ENCODE measurements at regions not wholly inside any gene's neighbourhood (a gene's known extent, or its start where the extent isn't known, plus 50 kb on each side); places are given as distances from the start of the nearest gene placed in this dataset.
A peak's percentile ranks its signal among the peaks of the same experiment; 100 is the strongest.

DNA sequence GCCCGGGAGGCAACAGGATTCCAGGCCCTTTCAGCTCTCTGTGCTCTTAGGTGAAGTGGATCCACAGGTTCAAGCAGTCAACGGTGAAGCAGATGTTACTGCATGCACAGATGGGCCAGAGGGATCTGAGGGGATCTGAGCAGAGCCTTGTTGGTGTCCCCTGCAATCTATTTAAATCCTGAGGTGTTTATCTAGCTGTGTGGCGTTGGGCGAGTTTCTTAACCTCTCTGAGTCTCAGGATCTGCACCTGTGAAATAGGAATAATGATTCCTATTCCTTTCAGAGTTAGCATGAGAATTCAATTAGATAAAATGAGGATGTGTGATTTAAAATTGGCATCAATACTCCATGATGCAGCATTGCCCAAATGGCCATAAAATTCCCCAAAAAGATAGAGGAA lies 237.3 kb upstream of the CDH5 start:
- no peaks in the 10 kb centered on the region for H3K4me1 ChIP-seq
- no peaks in the 10 kb centered on the region for H3K36me3 ChIP-seq
- intact Hi-C loops (cut with DNase I; ENCODE audit: low total_unique reads): no loop called here
- 57 to 77% (median 73%) methylated on average over 4 of the region's 4 CpGs for WGBS, 5 donors
- no peak overlapping the region for H3K27ac ChIP-seq
- no peaks in the 10 kb centered on the region for H3K9me3 ChIP-seq
- H3K4me3 ChIP-seq: no peak overlapping the region
- TF ChIP-seq, protein P1, sequence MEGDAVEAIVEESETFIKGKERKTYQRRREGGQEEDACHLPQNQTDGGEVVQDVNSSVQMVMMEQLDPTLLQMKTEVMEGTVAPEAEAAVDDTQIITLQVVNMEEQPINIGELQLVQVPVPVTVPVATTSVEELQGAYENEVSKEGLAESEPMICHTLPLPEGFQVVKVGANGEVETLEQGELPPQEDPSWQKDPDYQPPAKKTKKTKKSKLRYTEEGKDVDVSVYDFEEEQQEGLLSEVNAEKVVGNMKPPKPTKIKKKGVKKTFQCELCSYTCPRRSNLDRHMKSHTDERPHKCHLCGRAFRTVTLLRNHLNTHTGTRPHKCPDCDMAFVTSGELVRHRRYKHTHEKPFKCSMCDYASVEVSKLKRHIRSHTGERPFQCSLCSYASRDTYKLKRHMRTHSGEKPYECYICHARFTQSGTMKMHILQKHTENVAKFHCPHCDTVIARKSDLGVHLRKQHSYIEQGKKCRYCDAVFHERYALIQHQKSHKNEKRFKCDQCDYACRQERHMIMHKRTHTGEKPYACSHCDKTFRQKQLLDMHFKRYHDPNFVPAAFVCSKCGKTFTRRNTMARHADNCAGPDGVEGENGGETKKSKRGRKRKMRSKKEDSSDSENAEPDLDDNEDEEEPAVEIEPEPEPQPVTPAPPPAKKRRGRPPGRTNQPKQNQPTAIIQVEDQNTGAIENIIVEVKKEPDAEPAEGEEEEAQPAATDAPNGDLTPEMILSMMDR (IDR thresholded peaks at IDR 0.05): no peak
- TF ChIP-seq POLR2A (IDR thresholded peaks at IDR 0.05): no peak
- no peak for TF ChIP-seq EP300 (IDR thresholded peaks at IDR 0.05)
- no peak for TF ChIP-seq POLR2AphosphoS5 (IDR thresholded peaks at IDR 0.05)
- H3K27me3 ChIP-seq: peaks cover 0 to 46% (median 6%) of the 10 kb centered on the region in 3 donors
- DNase-seq: no peak

DNA sequence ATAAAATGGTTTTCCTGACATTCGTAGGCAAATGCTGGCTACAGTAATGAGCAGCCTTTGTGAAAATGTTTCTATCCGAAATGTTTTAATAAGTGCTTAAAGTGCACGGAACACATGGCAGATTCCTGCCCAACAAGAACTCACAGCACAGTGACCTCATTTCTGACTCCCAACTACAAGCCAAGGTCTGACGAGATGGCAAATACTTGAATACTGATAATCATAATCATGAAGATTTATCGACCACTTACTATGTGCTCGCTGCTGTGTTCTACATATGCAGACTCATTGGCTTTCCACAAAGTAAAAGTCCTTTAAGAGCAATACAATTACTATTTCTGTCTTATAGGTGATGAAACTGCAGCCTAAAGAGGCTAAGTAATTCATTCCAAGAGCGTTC lies 238.1 kb upstream of the CDH5 start:
- Histone ChIP-seq H3K9me3 (no peaks in the 10 kb centered on the region), H3K27ac (no peak overlapping the region), H3K4me1 (no peaks in the 10 kb centered on the region), H3K27me3 (peaks cover 0 to 46% (median 6%) of the 10 kb centered on the region in 3 donors), H3K36me3 (no peaks in the 10 kb centered on the region), H3K4me3 (no peak overlapping the region)
- intact Hi-C loops (cut with DNase I; ENCODE audit: low total_unique reads): no loop called here
- TF ChIP-seq, protein P1 (IDR thresholded peaks at IDR 0.05): no peak
- TF ChIP-seq EP300 (IDR thresholded peaks at IDR 0.05) (no peak), POLR2A (IDR thresholded peaks at IDR 0.05) (no peak), POLR2AphosphoS5 (IDR thresholded peaks at IDR 0.05) (no peak)
- WGBS, 5 donors: 67 to 75% (median 70%) methylated on average over 7 of the region's 7 CpGs
- no peak for DNase-seq

DNA sequence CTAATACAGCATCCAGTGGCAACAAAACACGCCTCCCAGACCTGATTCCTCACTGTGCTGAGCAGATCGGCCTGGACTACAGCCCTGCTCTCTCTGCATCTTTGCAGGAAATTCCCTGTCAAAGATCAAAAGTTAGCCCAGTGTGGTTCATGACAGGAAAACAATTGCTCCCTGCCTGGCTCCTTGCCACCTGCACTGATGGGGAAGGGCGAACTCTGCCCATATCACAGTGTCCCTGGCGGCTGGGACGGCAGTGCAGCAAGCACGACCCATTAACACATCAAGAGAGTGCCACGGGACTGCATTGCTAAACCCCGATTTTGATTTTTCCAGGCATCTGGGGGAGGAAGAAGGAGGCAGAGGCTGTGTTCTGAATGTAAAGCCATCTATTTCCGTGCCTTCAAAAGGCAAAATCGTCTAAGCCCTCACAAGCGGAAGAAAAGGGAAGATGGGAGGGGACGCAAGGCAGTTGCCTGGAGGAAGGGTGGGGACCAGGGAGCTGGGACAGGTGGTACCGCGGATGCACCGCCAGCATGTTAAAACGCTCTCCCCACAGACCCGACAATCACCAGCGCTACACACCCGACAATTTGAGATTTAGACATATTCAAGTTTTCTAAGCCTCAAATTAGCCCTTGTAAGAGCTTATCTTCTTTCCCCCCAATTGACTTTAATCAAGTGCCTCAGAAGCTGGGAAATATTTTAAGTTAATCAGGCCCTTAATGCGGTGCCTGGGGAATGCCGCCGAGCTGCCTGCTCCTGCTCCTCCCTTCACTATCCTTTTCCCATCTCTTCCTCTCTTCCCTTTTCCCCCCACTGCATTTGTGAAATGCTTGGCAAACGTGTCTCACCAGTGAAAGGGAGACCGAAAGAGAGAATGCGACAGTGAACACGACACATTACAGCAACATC lies 238.8 kb upstream of the CDH5 start:
- H3K27ac ChIP-seq: no peak overlapping the region
- no peak overlapping the region for H3K4me3 ChIP-seq
- no peak for TF ChIP-seq POLR2AphosphoS5 (IDR thresholded peaks at IDR 0.05)
- H3K36me3 ChIP-seq: no peaks in the 10 kb centered on the region
- no peaks in the 10 kb centered on the region for H3K4me1 ChIP-seq
- H3K27me3 ChIP-seq: peaks cover 0 to 46% (median 6%) of the 10 kb centered on the region in 3 donors
- peak in 1 of 2 donors; percentile 67 for DNase-seq
- WGBS, 5 donors: 26 to 49% (median 40%) methylated on average over 26 of the region's 26 CpGs
- intact Hi-C loops (cut with DNase I; ENCODE audit: low total_unique reads): no loop called here
- H3K9me3 ChIP-seq: no peaks in the 10 kb centered on the region

DNA sequence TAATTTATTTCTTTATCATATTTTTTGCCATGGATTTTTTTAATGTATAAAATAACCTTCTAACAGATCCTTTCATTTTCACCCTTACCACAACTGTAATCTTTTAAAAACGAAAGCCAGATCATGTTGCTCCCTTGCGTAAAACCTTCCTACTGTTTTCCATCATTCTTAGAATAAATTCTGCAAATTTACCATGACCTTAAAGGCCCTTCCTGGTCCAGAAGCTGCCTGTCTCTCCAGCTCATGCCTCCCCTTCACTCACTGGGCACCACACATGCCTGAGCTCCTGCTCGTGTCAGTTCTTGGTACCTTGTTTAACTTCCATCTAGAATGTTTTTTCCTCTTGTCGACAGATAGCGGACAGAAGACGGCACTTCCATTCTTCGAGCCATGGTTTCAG lies 245.0 kb upstream of the CDH5 start:
- no peak overlapping the region for H3K4me3 ChIP-seq
- no peaks in the 10 kb centered on the region for H3K9me3 ChIP-seq
- H3K27me3 ChIP-seq: peaks cover 0 to 9% (median 6%) of the 10 kb centered on the region in 3 donors
- DNase-seq: no peak
- H3K27ac ChIP-seq: no peak overlapping the region
- intact Hi-C loops (cut with DNase I; ENCODE audit: low total_unique reads): no loop called here
- TF ChIP-seq EP300 (IDR thresholded peaks at IDR 0.05): no peak
- no peak for TF ChIP-seq POLR2A (IDR thresholded peaks at IDR 0.05)
- TF ChIP-seq, protein P1 (IDR thresholded peaks at IDR 0.05): no peak
- TF ChIP-seq POLR2AphosphoS5 (IDR thresholded peaks at IDR 0.05): no peak
- no peaks in the 10 kb centered on the region for H3K4me1 ChIP-seq
- WGBS, 5 donors: 65 to 87% (median 78%) methylated on average over 7 of the region's 7 CpGs
- no peaks in the 10 kb centered on the region for H3K36me3 ChIP-seq

DNA sequence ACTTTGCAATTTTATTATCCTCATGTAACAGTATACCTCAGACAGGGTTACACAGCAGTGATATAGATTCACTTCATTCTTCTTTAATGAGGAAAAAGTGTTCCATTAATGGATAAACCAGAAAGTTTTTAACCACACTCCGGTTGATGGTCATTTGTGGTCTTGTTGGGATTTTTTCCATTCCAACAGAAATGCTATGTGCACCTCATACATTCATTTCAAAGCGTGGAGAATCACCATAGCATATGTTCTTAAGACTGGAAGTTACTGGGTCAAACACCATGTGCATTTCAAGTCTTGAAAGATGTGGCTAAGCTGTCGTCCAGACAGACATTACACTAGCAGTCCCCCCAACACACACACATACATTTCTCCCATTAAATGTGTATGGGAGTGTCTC lies 245.8 kb upstream of the CDH5 start:
- Histone ChIP-seq H3K27me3 (peaks cover 0 to 6% (median 2%) of the 10 kb centered on the region in 3 donors), H3K4me1 (no peaks in the 10 kb centered on the region), H3K27ac (no peak overlapping the region), H3K9me3 (no peaks in the 10 kb centered on the region), H3K4me3 (no peak overlapping the region), H3K36me3 (no peaks in the 10 kb centered on the region)
- intact Hi-C loops (cut with DNase I; ENCODE audit: low total_unique reads): no loop called here
- no peak for DNase-seq
- TF ChIP-seq POLR2AphosphoS5 (IDR thresholded peaks at IDR 0.05) (no peak), EP300 (IDR thresholded peaks at IDR 0.05) (no peak), POLR2A (IDR thresholded peaks at IDR 0.05) (no peak)
- TF ChIP-seq, protein P1 (IDR thresholded peaks at IDR 0.05): no peak
- WGBS, 5 donors: 62 to 82% (median 71%) methylated on average over 3 of the region's 3 CpGs
